Esophagus squamous epithelium (tissue), 4 donors: ENCODE measurements at regions not wholly inside any gene's neighbourhood (a gene's known extent, or its start where the extent isn't known, plus 50 kb on each side); places are given as distances from the start of the nearest gene placed in this dataset.

Experiments
- POLR2A ChIP-seq, 4 donors: fragments of 450-650 bp; IDR thresholded peaks; one replicate each; pipeline ENCODE4 v1.6.1; 2017; ENCODE audit warnings: antibody characterized with exemption in 4 of 4, mild to moderate bottlenecking in 4 of 4, moderate library complexity in 3 of 4
- TF ChIP-seq, protein P1 (sequence below), 6 experiments: fragments of 450-650 bp in 4 of 6; fragments of 200-600 bp in 2 of 6; sonication (generic) in 2 of 6; IDR thresholded peaks; one replicate each; pipeline ENCODE4 v1.5.1; 2016 to 2019; ENCODE audit warnings: antibody characterized with exemption in 6 of 6, mild to moderate bottlenecking in 4 of 6, moderate library complexity in 4 of 6

DNA sequence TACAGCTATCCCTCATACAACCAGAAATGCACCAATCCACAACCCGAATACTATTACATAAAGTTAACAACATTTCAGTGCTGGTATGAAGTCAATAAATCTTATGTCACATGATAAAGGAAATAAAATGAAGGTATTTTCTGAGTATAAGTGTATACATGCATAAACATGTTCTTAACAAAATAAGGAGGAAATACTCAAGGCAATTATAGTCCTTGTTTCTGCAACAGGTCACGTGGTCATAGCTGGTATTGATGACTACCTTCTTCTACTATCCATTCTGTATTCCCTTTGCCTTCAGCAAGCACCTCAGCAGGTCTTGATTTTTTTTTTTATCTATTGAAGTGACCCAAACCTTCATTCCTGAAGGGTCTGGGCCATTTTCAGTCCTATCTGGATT is 675.6 kb downstream of the RPL10L start:
- TF ChIP-seq, protein P1, sequence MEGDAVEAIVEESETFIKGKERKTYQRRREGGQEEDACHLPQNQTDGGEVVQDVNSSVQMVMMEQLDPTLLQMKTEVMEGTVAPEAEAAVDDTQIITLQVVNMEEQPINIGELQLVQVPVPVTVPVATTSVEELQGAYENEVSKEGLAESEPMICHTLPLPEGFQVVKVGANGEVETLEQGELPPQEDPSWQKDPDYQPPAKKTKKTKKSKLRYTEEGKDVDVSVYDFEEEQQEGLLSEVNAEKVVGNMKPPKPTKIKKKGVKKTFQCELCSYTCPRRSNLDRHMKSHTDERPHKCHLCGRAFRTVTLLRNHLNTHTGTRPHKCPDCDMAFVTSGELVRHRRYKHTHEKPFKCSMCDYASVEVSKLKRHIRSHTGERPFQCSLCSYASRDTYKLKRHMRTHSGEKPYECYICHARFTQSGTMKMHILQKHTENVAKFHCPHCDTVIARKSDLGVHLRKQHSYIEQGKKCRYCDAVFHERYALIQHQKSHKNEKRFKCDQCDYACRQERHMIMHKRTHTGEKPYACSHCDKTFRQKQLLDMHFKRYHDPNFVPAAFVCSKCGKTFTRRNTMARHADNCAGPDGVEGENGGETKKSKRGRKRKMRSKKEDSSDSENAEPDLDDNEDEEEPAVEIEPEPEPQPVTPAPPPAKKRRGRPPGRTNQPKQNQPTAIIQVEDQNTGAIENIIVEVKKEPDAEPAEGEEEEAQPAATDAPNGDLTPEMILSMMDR (IDR thresholded peaks at IDR 0.05), result no peak
- TF ChIP-seq POLR2A (IDR thresholded peaks at IDR 0.05), result no peak
